Endothelial cell of umbilical vein (primary cell): ENCODE measurements at regions not wholly inside any gene's neighbourhood (a gene's known extent, or its start where the extent isn't known, plus 50 kb on each side); places are given as distances from the start of the nearest gene placed in this dataset.

Experiments used
- CTCF ChIP-seq, 2 donors: IDR thresholded peaks; 1 replicate in 1 of 2; 2 replicates in 1 of 2; pipeline ENCODE4 v1.5.1; 2011; ENCODE audit warnings: low read length in 2 of 2, mild to moderate bottlenecking in 2 of 2, moderate library complexity in 2 of 2, control low read depth in 1 of 2, inconsistent platforms in 1 of 2, low read depth in 1 of 2; ENCODE audit not compliant: insufficient read depth in 1 of 2; ENCODE audit errors: extremely low read depth in 1 of 2
- EZH2 ChIP-seq: IDR thresholded peaks from 2 replicates; pipeline ENCODE4 v1.6.1; 2012; ENCODE audit warnings: borderline replicate concordance, low read depth, mild to moderate bottlenecking, moderate library complexity, low read length, inconsistent platforms; ENCODE audit not compliant: severe bottlenecking
- MYC ChIP-seq: IDR thresholded peaks from one replicate; pipeline ENCODE4 v1.6.1; 2011; ENCODE audit warnings: mild to moderate bottlenecking, low read depth, low read length

GRCh38 chr3:55244247-55244646 lies 242.9 kb downstream of the WNT5A start:
- TF ChIP-seq MYC (no peak), CTCF (IDR thresholded peaks at IDR 0.05; ENCODE audit: extremely low read depth in 1 of 2, insufficient read depth in 1 of 2, low read depth in 1 of 2, low read length in 2 of 2) (no peak), EZH2 (no peak)
